Stimulated activated CD4-positive, alpha-beta T cell treated with anti-CD3 and anti-CD28 coated beads, Interleukin-12 subunit alpha, Interleukin-12 subunit beta, amount 100 ng/mL, for 48 hours (primary cell): ENCODE measurements at regions not wholly inside any gene's neighbourhood (a gene's known extent, or its start where the extent isn't known, plus 50 kb on each side); places are given as distances from the start of the nearest gene placed in this dataset.

Experiments used
- DNase-seq, 3 donors: peaks; one replicate each; pipeline ENCODE4 v3.0.0-alpha.2; 2020; ENCODE audit warnings: low read depth in 2 of 3, low spot score in 1 of 3

DNA sequence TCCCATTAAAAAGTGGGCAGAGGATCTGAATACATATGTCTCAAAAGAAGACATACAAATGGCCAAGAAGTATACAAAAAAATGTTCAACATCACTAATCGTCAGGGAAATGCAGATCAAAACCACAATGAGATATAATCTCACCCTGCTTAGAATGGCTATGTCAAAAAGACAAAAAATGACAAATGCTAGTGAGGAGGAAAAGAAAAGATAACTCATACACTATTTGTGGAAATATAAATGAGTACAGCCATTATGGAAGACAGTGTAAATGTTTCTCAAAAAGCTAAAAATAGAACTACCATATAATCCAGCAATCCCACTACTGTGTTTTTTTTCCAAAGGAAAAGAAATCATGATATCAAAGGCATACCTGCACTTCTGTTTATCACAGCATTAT lies 450.7 kb downstream of the EFNA5 start:
- DNase-seq, result no peak

- DNase-seq, result no peak
These were observed 452.1 kb downstream of the EFNA5 start for GRCh38 chr5:107218457-107219193.

GRCh38 chr5:107217721-107218130 lies 453.0 kb downstream of the EFNA5 start:
- DNase-seq, result no peak

DNA sequence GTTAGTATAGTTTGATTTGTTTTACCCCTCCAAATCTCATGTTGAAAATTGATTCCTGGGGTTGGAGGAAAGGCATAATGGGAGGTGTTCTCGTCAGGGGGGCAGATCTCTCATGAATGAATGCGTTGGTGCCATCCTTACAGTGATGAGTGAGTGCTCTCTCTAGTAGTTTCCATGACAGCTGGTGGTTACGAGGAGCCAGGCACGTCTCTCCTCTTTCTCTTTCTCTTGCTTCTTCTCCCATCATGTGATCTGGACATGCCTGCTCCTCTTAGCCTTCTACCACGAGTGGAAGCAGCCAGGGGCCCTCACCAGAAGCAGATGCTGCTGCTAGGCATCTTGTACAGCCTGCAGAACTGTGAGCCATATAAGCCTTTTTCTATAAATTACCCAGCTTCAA lies 454.1 kb downstream of the EFNA5 start:
- DNase-seq, result no peak

DNA sequence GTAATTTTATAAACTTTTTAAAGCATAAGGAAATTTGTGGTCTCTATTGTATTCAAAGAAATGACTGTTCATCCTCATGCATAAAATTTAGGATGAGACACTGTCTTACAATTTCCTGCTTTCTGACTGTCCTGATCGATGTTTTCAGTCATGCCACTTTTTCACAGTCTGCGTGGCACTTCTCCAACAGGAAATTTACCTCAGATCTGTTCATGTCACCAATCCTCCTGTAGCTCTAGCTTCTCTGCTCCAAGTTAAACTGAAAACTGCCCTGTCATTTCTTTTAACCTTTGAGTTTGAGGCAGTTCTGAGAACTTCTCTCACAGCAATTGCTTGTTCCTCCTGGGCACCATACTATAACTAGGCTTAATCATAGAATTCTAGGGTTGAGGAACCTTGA lies 455.1 kb downstream of the EFNA5 start:
- DNase-seq, result no peak

- DNase-seq, result no peak
These were observed 457.7 kb downstream of the EFNA5 start for GRCh38 chr5:107213025-107213424.

GRCh38 chr5:107211630-107212029 lies 459.1 kb downstream of the EFNA5 start:
- DNase-seq, result no peak

DNA sequence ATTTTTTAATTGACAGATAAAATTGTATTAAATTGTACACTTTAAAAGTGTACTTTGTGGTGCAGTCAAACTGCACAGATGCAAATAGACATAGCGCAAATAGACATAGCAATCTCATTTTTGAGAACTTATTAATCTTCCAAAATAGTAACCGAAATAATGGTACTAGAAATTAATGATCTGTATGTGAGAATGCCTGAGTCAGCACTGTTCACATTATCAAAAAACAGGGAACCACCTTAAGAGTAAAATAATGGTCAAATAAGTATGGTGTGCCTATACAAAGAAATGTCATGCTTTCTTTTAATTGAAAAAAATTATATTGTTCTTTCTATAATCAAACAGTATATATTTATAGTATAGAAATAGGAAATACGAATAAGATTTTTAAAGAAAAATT lies 461.9 kb downstream of the EFNA5 start:
- no peak for DNase-seq

DNA sequence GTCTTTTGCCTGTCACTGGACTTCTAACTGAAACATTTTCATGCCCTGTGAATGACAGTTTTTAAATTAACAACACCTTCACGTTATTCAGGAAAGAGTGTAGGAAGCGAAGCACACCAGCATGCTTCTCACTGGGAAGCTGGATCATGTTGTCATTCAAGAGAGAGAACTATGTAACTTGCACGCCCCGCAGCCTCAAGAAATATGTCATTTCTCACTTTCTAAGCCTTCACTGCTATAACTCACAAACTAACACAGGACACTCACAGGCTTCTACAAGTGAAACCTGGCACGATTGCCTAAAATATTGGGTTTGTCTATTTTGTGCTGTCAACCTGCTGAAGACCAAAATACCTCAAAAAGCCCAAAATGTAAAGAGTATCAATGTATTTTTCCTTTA lies 466.3 kb downstream of the EFNA5 start:
- no peak for DNase-seq

DNA sequence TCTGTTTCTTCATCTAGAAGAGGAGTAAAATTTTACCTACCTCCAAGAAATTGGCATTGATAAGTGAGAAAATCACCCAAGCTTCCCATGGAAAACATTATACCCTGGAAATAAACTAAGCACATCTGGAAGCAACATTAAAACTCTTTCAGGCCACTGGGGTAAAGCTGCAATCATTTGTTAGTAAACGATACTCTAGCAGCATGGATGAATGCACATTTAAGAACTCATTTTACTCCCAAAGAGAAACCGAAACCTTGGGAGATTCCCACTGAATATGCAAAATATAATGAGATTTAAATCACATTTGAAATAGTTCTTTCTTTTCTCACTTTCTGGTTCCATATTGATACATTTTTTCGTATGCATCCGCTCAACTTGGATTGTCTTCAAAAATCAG lies 467.5 kb downstream of the EFNA5 start:
- DNase-seq, result no peak

DNA sequence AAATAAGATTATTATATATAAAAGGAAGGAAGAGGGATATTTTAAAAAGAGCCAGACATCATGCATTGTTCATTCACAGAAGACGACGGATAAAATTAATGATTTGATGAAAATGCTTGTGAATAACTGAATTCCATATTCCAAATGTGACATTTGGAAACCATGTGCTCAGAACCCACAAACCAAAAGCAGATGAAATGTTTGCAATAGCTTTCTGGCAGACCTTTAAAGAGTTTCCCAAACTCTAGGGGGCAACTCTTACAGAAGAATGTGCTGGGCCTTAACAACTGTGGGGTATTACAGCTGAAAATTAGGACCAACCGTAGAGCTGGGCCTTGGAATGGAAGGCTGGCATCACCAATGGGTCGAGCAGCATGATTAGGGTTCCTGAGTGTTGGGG lies 471.0 kb downstream of the EFNA5 start:
- no peak for DNase-seq

GRCh38 chr5:107196500-107197059 lies 474.2 kb downstream of the EFNA5 start:
- DNase-seq, result no peak

DNA sequence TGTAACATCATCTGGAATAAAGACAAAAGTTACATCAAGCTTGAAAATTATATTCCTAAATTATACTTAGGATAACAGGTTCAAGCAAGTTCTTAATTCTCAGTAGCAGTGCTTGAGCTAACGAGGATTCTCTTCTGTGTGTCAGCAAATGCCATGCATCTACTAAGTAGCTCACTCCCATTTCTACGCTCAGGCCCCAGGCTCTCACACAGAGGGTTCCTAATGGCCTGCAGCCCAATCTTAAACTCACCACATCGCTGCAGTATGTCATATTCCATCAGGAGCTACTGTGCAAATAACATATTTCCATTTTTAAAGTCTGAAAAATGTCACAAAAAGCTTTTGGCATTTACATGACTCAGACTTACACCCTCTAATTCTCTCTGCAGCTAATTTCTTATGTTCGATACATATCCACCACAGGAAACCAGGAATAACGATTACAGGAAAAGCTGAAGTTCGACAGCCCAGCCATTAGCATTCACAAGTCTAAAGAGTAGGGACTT lies 474.8 kb downstream of the EFNA5 start:
- no peak for DNase-seq

GRCh38 chr5:107184871-107185270 lies 485.9 kb downstream of the EFNA5 start:
- DNase-seq, result no peak

DNA sequence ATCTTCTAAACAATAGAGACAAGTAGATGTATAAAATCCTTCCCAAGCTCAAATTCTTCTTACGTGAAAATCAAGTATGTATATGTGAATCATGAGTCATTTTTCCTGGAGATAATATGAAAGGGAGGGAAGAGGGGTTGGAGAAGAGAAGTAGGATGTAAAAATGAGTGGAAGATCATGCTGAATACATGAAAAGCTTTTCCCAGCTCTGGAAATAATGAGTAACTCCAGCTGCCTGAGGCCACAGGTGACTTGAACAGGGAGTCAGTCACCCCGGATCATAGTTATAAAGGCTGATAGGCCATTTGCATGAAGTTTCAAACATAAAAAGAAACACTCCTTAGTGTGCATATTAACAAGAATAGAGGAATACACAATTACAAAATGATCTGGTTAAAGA lies 486.7 kb downstream of the EFNA5 start:
- DNase-seq, result no peak

DNA sequence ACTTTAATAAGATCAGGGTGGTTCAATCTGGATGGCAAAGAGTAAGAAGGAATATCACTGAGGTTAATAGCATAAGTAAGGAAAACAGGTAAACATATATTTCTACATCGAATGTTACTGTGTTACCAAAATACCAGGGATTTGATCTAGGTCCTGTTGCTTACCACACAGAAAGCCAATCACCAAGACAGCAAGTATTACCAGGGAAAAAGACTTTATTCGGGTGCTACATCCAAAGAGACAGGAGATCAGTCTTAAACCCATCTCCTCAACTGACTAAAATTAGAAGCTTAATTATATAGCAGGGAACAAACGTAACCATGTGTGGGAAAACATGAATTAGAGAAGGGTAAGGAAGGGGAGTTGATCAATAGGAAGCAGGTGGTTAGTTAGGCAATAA lies 500.1 kb downstream of the EFNA5 start:
- DNase-seq, result no peak

GRCh38 chr5:107169867-107170266 lies 500.9 kb downstream of the EFNA5 start:
- DNase-seq, result no peak

DNA sequence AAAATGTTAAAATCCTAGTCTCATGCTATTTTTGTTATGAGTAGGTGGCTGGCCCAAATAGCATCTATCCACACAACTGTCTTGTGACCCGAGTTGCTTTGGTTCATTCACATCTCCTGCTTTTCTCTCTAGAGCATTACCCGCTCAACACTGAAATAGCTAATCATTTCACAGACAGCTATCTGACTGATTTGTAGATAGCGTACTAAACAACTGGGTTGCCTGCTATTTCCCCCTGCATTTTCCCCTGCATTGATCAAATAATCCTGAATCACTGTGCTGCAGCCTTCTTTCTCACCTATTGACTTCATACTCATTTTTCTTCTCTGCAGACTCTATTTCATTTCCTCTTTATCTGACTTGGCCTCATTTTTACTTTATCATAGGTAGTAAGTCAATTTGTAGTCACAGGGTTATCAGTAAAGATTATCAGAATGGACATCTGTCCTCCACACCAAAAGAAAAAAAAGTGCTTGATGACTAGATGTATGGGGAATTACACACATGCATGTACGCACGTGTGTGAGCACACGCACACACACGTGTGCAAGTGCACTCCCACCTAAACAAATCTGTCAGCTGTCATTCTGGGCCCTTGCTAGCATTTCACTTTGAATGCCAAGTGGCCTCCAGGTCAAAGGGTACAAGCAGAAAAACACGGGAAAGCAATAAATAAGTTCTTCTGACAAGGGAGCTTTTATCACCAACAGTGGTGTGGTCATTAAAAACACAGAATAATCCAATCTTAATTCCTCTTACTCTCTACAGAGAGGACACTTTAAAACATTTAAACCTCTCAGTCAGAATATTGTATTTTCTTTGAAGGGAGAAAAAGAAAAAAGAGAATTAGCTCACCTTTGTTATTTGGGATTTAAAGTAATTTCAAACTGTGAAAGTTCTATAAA lies 501.6 kb downstream of the EFNA5 start:
- no peak for DNase-seq

DNA sequence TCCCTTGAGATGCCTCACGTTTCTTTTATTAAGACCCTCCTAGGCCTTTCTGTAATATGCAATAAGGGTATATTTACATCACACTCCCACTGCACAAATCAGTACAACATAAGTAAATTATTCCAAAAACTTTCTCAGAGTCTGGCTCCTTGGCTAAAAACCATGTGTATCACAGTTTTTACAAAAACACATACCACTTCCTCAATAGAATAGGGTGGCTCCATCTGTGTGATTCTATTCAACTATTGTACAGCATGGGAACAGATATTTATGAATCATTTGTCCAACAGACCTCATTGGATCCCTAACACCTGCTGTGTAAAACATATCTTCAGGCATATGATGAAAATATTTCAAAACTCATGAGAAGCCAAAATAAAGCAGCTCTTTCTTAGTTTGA lies 502.7 kb downstream of the EFNA5 start:
- no peak for DNase-seq

- no peak for DNase-seq
These were observed 505.4 kb downstream of the EFNA5 start for GRCh38 chr5:107165296-107165695.

DNA sequence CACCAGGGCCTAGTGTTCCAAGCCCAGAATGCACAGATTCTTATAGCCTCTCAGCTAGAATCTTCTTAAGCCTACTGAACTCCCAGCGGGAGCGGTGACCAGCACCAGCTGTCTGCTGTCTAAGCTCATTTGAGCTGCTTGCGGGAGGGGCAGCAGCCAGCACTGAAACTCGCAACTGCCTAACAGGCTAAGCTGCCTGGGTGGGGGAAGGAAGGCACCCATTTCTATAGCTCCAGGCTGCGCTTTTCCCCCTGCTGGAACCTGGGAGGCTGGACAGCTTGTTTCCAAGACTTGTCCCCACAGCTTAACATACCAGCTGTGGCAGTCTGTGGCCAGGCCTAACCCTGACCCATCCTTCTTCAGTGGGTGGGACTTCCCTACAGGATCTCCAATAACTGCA lies 512.9 kb downstream of the EFNA5 start:
- DNase-seq, result no peak

DNA sequence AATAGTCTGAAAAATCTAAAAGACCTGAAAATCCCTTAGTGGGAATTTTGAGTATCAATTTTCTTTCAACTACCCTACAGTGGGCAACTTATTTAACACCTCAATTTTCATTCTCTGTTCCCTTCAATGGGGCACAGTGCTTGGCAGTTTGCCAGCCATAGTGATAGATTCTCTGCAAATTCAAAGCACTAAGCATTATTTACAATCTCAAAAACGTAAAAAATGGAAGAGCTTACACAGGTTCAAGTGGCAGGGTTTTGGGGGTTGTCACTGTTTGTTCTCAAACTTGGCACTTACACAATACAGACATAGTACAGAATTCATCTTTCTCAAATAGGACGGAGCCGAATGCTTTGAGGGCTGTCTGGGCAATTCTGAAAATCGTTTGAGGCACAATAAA lies 515.0 kb downstream of the EFNA5 start:
- DNase-seq, result no peak
